Esophagus muscularis mucosa (tissue), 4 donors: ENCODE measurements at regions not wholly inside any gene's neighbourhood (a gene's known extent, or its start where the extent isn't known, plus 50 kb on each side); places are given as distances from the start of the nearest gene placed in this dataset.

Experiments used
- DNase-seq: peaks from one replicate; pipeline ENCODE4 v3.0.0-alpha.2; 2017; ENCODE audit errors: extremely low spot score
- H3K27ac ChIP-seq, 4 donors: fragments of 200-600 bp; sonication (generic); replicated peaks in 1 of 4; 1 replicate in 3 of 4; 2 replicates in 1 of 4; pipeline ENCODE4 v1.5.1; 2016 to 2019; ENCODE audit warnings: mild to moderate bottlenecking in 1 of 4
- H3K27me3 ChIP-seq, 4 donors: fragments of 200-600 bp; sonication (generic); one replicate each; pipeline versions ENCODE4 v1.5.1 to v1.6.0; 2016 to 2019
- H3K36me3 ChIP-seq, 4 donors: fragments of 200-600 bp; sonication (generic); one replicate each; pipeline ENCODE4 v1.5.1; 2016 to 2019
- H3K4me1 ChIP-seq, 4 donors: fragments of 200-600 bp; sonication (generic); one replicate each; pipeline ENCODE4 v1.5.1; 2016 to 2019
- H3K4me3 ChIP-seq, 4 donors: fragments of 200-600 bp; sonication (generic); 1 replicate in 2 of 4; 2 replicates in 2 of 4; pipeline ENCODE4 v1.5.1; 2016 to 2019; ENCODE audit warnings: mild to moderate bottlenecking in 4 of 4, moderate library complexity in 1 of 4
- H3K9me3 ChIP-seq, 4 donors: fragments of 200-600 bp; sonication (generic); 1 replicate in 3 of 4; 2 replicates in 1 of 4; pipeline ENCODE4 v1.5.1; 2016 to 2019
- CTCF ChIP-seq, 3 experiments: fragments of 200-600 bp in 2 of 3; fragments of 450-650 bp in 1 of 3; sonication (generic) in 2 of 3; IDR thresholded peaks; one replicate each; pipeline ENCODE4 v1.5.1; 2017 to 2019; ENCODE audit warnings: antibody characterized with exemption in 3 of 3, mild to moderate bottlenecking in 2 of 3, moderate library complexity in 1 of 3
- EP300 ChIP-seq: sonication (generic); formaldehyde crosslinking; IDR thresholded peaks from one replicate; pipeline ENCODE4 v1.6.1; 2017; ENCODE audit warnings: antibody characterized with exemption
- POLR2A ChIP-seq: fragments of 450-650 bp; IDR thresholded peaks from one replicate; pipeline ENCODE4 v1.6.1; 2017; ENCODE audit warnings: antibody characterized with exemption, moderate library complexity, mild to moderate bottlenecking, low read depth
- POLR2AphosphoS5 ChIP-seq, 2 donors: sonication (generic); formaldehyde crosslinking; IDR thresholded peaks; one replicate each; pipeline ENCODE4 v1.6.1; 2017; ENCODE audit warnings: antibody characterized with exemption in 2 of 2
- WGBS: methylation state at CpG from one replicate; pipeline ENCODE4 v1.1.5; 2018; 5-methylcytosine and 5-hydroxymethylcytosine counted together
- intact Hi-C: fragments of 100-400 bp; cut with DNase I; formaldehyde crosslinking; loops from one replicate; pipeline ENCODE4 v1.15.1; 2023

DNA sequence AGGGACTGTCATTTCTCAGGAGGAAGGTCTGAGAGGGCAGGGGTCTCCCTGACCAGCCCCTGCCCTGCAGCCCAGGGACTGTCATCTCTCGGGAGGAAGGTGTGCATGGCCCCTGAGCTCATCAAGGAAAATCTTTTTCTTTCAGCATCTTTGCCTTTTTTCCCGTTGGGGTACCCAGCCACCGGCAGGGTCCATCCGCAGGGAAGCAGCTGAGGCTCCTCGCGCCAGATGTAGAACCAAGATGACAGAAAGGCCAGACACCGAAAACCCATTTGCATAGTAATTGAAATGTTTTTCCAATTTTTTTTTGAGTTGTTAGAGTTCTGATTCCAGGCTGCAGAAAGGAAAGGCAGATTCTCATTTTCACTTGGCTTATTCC, 613.9 kb downstream of the TBC1D22A start:
- intact Hi-C loops, result no loop called here
- Histone ChIP-seq H3K27ac (no peak overlapping the region), H3K36me3 (no peaks in the 10 kb centered on the region), H3K27me3 (peaks cover 0 to 73% (median 0%) of the 10 kb centered on the region in 4 donors), H3K4me3 (no peak overlapping the region), H3K9me3 (no peaks in the 10 kb centered on the region), H3K4me1 (no peaks in the 10 kb centered on the region)
- DNase-seq, result no peak
- 91% methylated on average over 7 of the region's 7 CpGs for WGBS
- TF ChIP-seq CTCF (IDR thresholded peaks at IDR 0.05) (no peak), POLR2AphosphoS5 (IDR thresholded peaks at IDR 0.05) (no peak), POLR2A (no peak), EP300 (no peak)

- Histone ChIP-seq H3K36me3 (no peaks in the 10 kb centered on the region), H3K4me1 (no peaks in the 10 kb centered on the region), H3K9me3 (no peaks in the 10 kb centered on the region), H3K4me3 (no peak overlapping the region), H3K27ac (no peak overlapping the region), H3K27me3 (peaks cover 0 to 71% (median 0%) of the 10 kb centered on the region in 4 donors)
- 63% methylated on average over 20 of the region's 25 CpGs for WGBS
- TF ChIP-seq CTCF (IDR thresholded peaks at IDR 0.05), result no peak
- TF ChIP-seq EP300, result no peak
- no peak for TF ChIP-seq POLR2A
- TF ChIP-seq POLR2AphosphoS5 (IDR thresholded peaks at IDR 0.05), result no peak
- DNase-seq, result no peak
- intact Hi-C loops, result no loop called here
Measured at GRCh38 chr22:47375621-47376321, 613.3 kb downstream of the TBC1D22A start.

DNA sequence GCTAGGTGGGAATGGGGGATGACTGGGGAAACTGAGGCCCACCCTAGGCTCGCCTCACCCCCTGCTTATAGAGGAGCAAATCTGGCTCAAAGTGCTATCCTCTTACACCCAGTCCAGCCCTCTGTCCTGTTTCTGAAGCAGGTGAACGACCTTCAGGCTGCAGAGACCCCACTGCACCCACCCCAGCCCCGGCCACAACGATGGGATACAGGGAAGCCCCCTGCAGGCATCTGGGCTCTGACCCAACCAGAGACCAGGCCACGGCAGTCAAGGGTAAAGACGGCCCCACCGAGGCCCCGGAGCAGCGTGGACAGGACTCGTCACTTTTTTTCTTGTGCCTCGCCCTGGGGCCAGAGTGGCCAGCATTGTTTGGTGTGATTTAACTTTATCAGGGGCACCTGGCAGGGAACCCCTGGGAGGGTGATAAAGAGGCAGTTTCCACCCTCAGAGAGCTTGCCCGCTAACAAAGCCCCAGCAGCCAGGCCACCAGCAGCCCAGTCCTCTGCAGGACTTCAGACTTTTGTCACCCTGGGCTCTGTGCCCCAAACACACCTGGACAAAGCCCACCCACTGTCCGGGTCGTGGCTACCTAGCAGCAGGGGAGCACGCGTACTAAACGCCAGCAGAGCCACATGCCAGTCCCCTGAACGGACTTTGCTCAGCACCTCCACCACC, 612.6 kb downstream of the TBC1D22A start:
- WGBS, result 88% methylated on average over 6 of the region's 18 CpGs
- TF ChIP-seq POLR2A, result no peak
- Histone ChIP-seq H3K36me3 (no peaks in the 10 kb centered on the region), H3K4me1 (no peaks in the 10 kb centered on the region), H3K4me3 (no peak overlapping the region), H3K9me3 (no peaks in the 10 kb centered on the region), H3K27ac (no peak overlapping the region), H3K27me3 (peaks cover 0 to 66% (median 0%) of the 10 kb centered on the region in 4 donors)
- intact Hi-C loops, result no loop called here
- no peak for DNase-seq

- Histone ChIP-seq H3K4me1 (no peaks in the 10 kb centered on the region), H3K27ac (no peak overlapping the region), H3K4me3 (no peak overlapping the region), H3K36me3 (no peaks in the 10 kb centered on the region), H3K9me3 (no peaks in the 10 kb centered on the region), H3K27me3 (peaks cover 0 to 66% (median 0%) of the 10 kb centered on the region in 4 donors)
- intact Hi-C loops, result no loop called here
- no peak for TF ChIP-seq CTCF (IDR thresholded peaks at IDR 0.05)
- TF ChIP-seq POLR2AphosphoS5 (IDR thresholded peaks at IDR 0.05), result no peak
- no peak for TF ChIP-seq EP300
- TF ChIP-seq POLR2A, result no peak
- no peak for DNase-seq
- WGBS, result 85% methylated on average over 14 of the region's 15 CpGs
Measured at GRCh38 chr22:47374273-47374771, 611.9 kb downstream of the TBC1D22A start.

DNA sequence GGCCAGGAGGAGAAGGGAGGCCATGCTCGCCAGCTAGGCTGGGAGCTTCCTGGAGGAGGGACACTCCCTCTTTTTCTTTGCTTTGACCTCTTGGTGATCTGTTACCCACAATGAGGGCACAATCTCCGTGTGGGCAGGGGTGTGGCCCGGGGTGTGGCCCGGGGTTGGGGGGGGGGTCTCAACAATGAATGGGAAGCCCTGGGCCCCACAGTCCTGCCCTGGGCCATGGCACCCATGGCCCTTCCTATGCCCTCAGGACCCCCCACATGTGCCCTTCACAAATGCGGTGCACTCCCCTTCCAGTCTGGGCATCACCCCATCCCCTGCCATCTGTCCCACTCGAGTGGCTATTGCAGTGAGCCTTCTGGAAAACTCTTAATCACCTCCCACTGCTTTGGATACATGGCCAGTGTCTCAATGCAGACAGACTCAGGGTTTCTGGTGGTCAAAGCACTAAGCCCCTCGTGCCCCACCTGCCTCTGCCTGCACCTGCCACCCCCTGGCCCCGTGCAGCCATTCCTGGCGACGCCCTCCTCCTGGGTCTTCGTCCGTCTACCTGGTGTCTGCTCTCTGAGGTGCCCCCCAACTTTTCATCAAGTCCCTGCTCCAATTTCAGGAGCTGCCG, 611.3 kb downstream of the TBC1D22A start:
- no peak for DNase-seq
- Histone ChIP-seq H3K9me3 (no peaks in the 10 kb centered on the region), H3K27me3 (peaks cover 0 to 71% (median 0%) of the 10 kb centered on the region in 4 donors), H3K27ac (no peak overlapping the region), H3K4me3 (no peak overlapping the region), H3K36me3 (no peaks in the 10 kb centered on the region), H3K4me1 (no peaks in the 10 kb centered on the region)
- 56% methylated on average over 9 of the region's 13 CpGs for WGBS
- TF ChIP-seq EP300, result no peak
- TF ChIP-seq POLR2A, result no peak
- TF ChIP-seq POLR2AphosphoS5 (IDR thresholded peaks at IDR 0.05), result no peak
- intact Hi-C loops, result no loop called here
